ENCODE measurements at regions not wholly inside any gene's neighbourhood (a gene's known extent, or its start where the extent isn't known, plus 50 kb on each side); places are given as distances from the start of the nearest gene placed in this dataset.
A peak's percentile ranks its signal among the peaks of the same experiment; 100 is the strongest.

GRCh38 chr14:39988939-39989338 is 556.7 kb upstream of the FBXO33 start:
- H3K9me3 ChIP-seq = no peaks in the 10 kb centered on the region
- no peak overlapping the region for H3K27ac ChIP-seq
- no peak for ATAC-seq
- 14 to 17% (median 16%) methylated on average over 2 of the region's 2 CpGs for WGBS, 3 donors
- intact Hi-C loops (cut with DNase I) = no loop called here
- DNase-seq = no peak
- H3K27me3 ChIP-seq (ENCODE audit: insufficient read depth in 3 of 3, low read length in 2 of 3) = no peaks in the 10 kb centered on the region
- no peak overlapping the region for H3K4me3 ChIP-seq
- no peaks in the 10 kb centered on the region for H3K36me3 ChIP-seq (ENCODE audit: insufficient read depth in 1 of 2, low read depth in 1 of 2)
- H3K4me1 ChIP-seq = no peaks in the 10 kb centered on the region
- TF ChIP-seq CTCF (IDR thresholded peaks at IDR 0.05) = peak; percentile 18

DNA sequence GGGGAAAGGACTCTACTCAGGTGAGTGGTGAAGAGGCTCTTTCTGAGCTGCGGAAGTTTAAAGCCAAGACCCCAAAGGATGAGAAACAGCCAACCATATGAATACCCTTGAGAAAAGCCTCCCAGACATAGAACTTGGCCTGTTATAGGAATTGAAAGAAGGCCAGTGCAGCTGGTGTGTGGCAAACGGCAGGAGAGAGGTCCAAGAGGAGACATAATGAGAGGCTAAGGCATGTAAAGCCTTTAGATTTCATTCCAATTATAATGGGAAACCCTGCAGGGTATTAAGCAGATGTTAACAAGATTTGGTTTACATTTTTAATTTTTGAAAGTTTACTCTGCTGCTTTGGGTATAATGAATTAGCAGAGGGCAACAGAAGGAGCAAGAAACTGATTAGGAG is 552.1 kb upstream of the FBXO33 start:
- ATAC-seq (no peak), DNase-seq (no peak)
- no peak overlapping the region for H3K4me3 ChIP-seq
- no peaks in the 10 kb centered on the region for H3K36me3 ChIP-seq (ENCODE audit: insufficient read depth in 1 of 2, low read depth in 1 of 2)
- 18 to 20% (median 19%) methylated on average over 2 of the region's 2 CpGs for WGBS, 3 donors
- H3K9me3 ChIP-seq = no peaks in the 10 kb centered on the region
- intact Hi-C loops (cut with DNase I) = no loop called here
- no peaks in the 10 kb centered on the region for H3K4me1 ChIP-seq
- H3K27ac ChIP-seq = no peak overlapping the region
- no peak for TF ChIP-seq CTCF (IDR thresholded peaks at IDR 0.05)
- H3K27me3 ChIP-seq (ENCODE audit: insufficient read depth in 3 of 3, low read length in 2 of 3) = no peaks in the 10 kb centered on the region

DNA sequence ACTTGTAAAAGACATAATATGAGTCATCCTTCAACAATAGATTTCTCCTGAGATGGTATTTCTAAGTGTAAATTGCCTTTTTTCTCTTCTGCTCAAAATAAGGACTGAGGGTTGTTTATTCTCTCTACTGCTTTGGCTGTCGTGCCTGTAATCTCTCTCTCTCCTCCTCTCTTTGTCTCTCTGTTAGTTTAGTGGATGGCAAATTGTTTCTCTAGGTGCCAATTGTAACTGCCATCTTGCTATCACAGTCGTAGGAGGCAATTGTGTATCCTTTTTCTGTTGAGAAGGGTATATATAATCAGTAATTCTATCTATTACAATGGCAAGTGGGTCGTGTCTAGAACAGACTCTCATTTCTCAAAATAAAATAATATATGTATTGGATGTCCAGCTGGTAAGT is 545.0 kb upstream of the FBXO33 start:
- intact Hi-C loops (cut with DNase I) = no loop called here
- Histone ChIP-seq H3K27ac (no peak overlapping the region), H3K4me3 (no peak overlapping the region), H3K27me3 (ENCODE audit: insufficient read depth in 3 of 3, low read length in 2 of 3) (no peaks in the 10 kb centered on the region), H3K9me3 (no peaks in the 10 kb centered on the region), H3K4me1 (no peaks in the 10 kb centered on the region), H3K36me3 (ENCODE audit: insufficient read depth in 1 of 2, low read depth in 1 of 2) (no peaks in the 10 kb centered on the region)
- no peak for TF ChIP-seq CTCF (IDR thresholded peaks at IDR 0.05)
- DNase-seq (no peak), ATAC-seq (no peak)
- 48 to 50% (median 49%) methylated on average over 3 of the region's 3 CpGs for WGBS, 3 donors

- H3K27me3 ChIP-seq (ENCODE audit: insufficient read depth in 3 of 3, low read length in 2 of 3) = no peaks in the 10 kb centered on the region
- H3K4me1 ChIP-seq = no peaks in the 10 kb centered on the region
- intact Hi-C loops (cut with DNase I) = no loop called here
- no peak for DNase-seq
- WGBS, 3 donors = 78 to 81% (median 80%) methylated on average over 1 of the region's 1 CpG
- no peak overlapping the region for H3K27ac ChIP-seq
- no peak for TF ChIP-seq CTCF (IDR thresholded peaks at IDR 0.05)
- no peak for ATAC-seq
- H3K36me3 ChIP-seq (ENCODE audit: insufficient read depth in 1 of 2, low read depth in 1 of 2) = no peaks in the 10 kb centered on the region
- no peak overlapping the region for H3K4me3 ChIP-seq
- H3K9me3 ChIP-seq = no peaks in the 10 kb centered on the region
Measured at GRCh38 chr14:39974036-39974435, 541.8 kb upstream of the FBXO33 start.

- Histone ChIP-seq H3K4me3 (no peak overlapping the region), H3K27me3 (ENCODE audit: insufficient read depth in 3 of 3, low read length in 2 of 3) (no peaks in the 10 kb centered on the region), H3K27ac (no peak overlapping the region), H3K9me3 (no peaks in the 10 kb centered on the region), H3K4me1 (no peaks in the 10 kb centered on the region), H3K36me3 (ENCODE audit: insufficient read depth in 1 of 2, low read depth in 1 of 2) (no peaks in the 10 kb centered on the region)
- intact Hi-C loops (cut with DNase I) = no loop called here
- 91 to 92% (median 91%) methylated on average over 2 of the region's 2 CpGs for WGBS, 3 donors
- DNase-seq (no peak), ATAC-seq (no peak)
- no peak for TF ChIP-seq CTCF (IDR thresholded peaks at IDR 0.05)
Measured at GRCh38 chr14:39972704-39973103, 540.5 kb upstream of the FBXO33 start.
